Skeletal muscle satellite cell (primary cell): ENCODE measurements at regions not wholly inside any gene's neighbourhood (a gene's known extent, or its start where the extent isn't known, plus 50 kb on each side); places are given as distances from the start of the nearest gene placed in this dataset.
"Not testable (repeated sequence)": the region's sequence is repeated elsewhere in the genome, so short reads cannot be mapped to it uniquely, and the experiment has no call there.

Source experiments
- H3K27me3 ChIP-seq: 2 replicates; pipeline ENCODE4 v1.7.0; 2013; ENCODE audit warnings: low read length; ENCODE audit not compliant: control insufficient read depth, insufficient read depth
- H3K36me3 ChIP-seq: 2 replicates; pipeline ENCODE4 v1.7.0; 2013; ENCODE audit warnings: mild to moderate bottlenecking, control low read depth, low read length; ENCODE audit not compliant: insufficient read depth
- H3K4me1 ChIP-seq: 2 replicates; pipeline ENCODE4 v1.7.0; 2013; ENCODE audit warnings: low read length; ENCODE audit not compliant: control insufficient read depth, insufficient read depth
- H3K4me2 ChIP-seq: 2 replicates; pipeline ENCODE4 v1.7.0; 2013; ENCODE audit warnings: mild to moderate bottlenecking, low read length
- H3K4me3 ChIP-seq: 2 replicates; pipeline ENCODE4 v1.7.0; 2013; ENCODE audit warnings: low read length
- H3K9ac ChIP-seq: 2 replicates; pipeline ENCODE4 v1.7.0; 2013; ENCODE audit warnings: mild to moderate bottlenecking, low read depth, low read length, moderate library complexity
- H3K9me3 ChIP-seq: replicated peaks from 2 replicates; pipeline ENCODE4 v1.7.0; 2013; ENCODE audit warnings: mild to moderate bottlenecking, control low read depth, low read length

- H3K36me3 ChIP-seq, H3K9ac ChIP-seq, H3K4me1 ChIP-seq, H3K4me3 ChIP-seq, H3K9me3 ChIP-seq, H3K4me2 ChIP-seq, H3K27me3 ChIP-seq: not testable (repeated sequence)
Observed at GRCh38 chr6:144923491-144923787, 638.3 kb downstream of the UTRN start.

DNA sequence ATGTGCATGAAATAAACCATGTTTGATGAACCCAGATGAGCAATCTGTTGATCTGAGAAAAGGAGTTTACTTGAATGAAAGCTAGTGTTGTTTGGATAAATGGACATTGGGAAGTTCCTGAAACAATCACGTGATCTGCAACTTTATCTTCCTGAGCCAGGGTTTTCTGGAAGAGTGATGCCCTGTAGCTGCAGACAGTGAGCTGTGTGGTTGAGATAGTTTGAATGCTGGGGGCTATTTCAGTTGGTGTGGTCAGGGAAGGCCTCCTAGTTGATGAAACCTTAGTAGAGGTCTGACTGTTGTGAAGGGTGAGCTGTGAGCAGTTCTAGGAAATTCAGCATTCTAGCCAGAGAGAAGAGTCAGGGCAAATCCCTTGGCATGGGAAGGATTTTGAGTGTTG lies 643.7 kb downstream of the UTRN start:
- Histone ChIP-seq H3K27me3 (no peaks in the 10 kb centered on the region), H3K4me2 (no peak overlapping the region), H3K9me3 (no peaks in the 10 kb centered on the region), H3K4me1 (no peaks in the 10 kb centered on the region), H3K9ac (no peak overlapping the region), H3K4me3 (no peak overlapping the region), H3K36me3 (no peaks in the 10 kb centered on the region)

DNA sequence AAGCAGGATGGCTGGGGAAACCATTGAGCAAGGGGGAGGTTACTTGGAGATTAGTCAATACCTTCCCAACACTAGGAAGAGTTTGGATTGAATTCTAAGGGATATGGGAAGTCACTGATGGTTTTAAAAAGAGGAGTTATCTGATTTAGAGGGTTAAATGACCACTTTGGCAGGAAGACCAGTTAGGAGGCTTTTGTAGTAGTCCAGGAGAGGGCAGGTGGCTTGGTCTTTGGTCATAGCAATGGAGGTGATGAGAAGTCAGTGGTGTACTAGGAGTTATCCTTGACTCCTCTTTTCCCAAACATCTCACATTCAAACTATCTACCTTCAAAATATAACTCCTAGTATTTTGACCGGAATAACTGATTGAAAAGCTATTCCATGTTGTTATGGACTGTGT lies 644.1 kb downstream of the UTRN start:
- Histone ChIP-seq H3K4me3 (no peak overlapping the region), H3K4me1 (no peaks in the 10 kb centered on the region), H3K36me3 (no peaks in the 10 kb centered on the region), H3K27me3 (no peaks in the 10 kb centered on the region), H3K9me3 (no peaks in the 10 kb centered on the region), H3K4me2 (no peak overlapping the region), H3K9ac (no peak overlapping the region)

DNA sequence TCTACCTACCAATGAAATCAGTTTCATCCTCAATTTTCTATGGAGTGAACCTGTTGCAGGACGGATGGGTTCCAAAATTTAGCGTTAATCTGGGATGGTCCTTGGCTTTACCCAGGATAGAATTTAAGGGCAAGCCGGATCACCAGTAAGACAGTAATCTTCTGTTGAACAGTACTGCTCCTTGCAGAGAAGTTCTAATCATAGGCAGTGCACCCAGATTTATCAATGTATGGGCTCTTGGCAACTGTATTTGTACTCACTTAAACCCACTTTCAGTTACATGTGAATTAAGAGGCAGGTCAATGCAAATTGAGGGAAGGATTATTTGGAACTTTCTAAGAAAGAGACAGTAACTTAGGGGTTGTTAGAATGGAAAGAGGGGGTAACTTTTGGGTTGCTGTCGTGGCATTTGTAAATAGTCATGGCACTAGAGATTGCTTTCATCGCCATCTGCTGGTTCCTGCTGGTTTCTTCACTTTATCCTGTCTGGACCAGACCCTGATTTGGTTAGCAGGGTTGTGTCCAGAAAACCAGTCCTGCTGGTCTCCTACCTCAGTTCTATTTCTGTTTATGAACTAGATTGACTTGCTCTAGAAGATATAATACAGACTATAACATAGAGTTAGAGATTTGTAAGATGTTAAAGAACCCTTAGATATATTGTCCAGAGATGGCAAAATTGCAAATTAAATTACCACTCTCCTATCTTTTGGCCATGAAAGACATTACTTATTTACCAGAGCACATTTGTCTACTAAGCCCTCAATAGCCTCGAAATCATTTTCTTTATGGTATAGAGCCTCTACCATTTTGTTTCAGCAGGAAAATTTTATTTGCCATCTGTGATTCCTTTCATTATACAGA lies 646.3 kb downstream of the UTRN start:
- H3K9ac ChIP-seq, result no peak overlapping the region
- H3K4me1 ChIP-seq, result peaks cover 1% of the 10 kb centered on the region
- no peaks in the 10 kb centered on the region for H3K9me3 ChIP-seq
- H3K4me2 ChIP-seq, result peak overlapping the region; percentile 3
- H3K36me3 ChIP-seq, result no peaks in the 10 kb centered on the region
- no peak overlapping the region for H3K4me3 ChIP-seq
- no peaks in the 10 kb centered on the region for H3K27me3 ChIP-seq

- Histone ChIP-seq H3K4me1 (peaks cover 9% of the 10 kb centered on the region), H3K4me2 (no peak overlapping the region), H3K9me3 (no peaks in the 10 kb centered on the region), H3K9ac (no peak overlapping the region), H3K4me3 (no peak overlapping the region), H3K27me3 (no peaks in the 10 kb centered on the region), H3K36me3 (no peaks in the 10 kb centered on the region)
Observed at GRCh38 chr6:144932621-144933020, 647.5 kb downstream of the UTRN start.

- Histone ChIP-seq H3K4me1 (peaks cover 14% of the 10 kb centered on the region), H3K9ac (no peak overlapping the region), H3K36me3 (no peaks in the 10 kb centered on the region), H3K4me3 (no peak overlapping the region), H3K27me3 (no peaks in the 10 kb centered on the region), H3K9me3 (no peaks in the 10 kb centered on the region), H3K4me2 (no peak overlapping the region)
Observed at GRCh38 chr6:144935181-144935580, 650.0 kb downstream of the UTRN start.

DNA sequence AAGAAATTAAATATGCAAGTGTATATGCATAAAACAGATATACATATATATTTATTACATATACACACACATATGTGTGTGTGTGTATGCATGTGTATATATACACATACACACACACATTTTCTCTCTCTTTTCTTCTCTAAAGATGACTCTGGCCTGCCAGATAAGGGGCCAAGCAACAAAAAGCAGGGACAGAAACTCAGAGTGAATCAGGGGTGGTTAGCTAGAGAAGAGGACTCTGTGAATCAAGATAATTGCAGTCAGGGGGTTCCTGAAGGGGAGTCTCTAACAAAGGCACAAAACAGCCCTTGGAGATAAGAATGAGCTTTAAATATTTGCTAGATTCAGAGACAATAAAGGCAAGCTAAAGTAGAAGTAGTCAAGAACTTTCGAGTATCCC lies 650.5 kb downstream of the UTRN start:
- no peaks in the 10 kb centered on the region for H3K36me3 ChIP-seq
- H3K9ac ChIP-seq, result no peak overlapping the region

DNA sequence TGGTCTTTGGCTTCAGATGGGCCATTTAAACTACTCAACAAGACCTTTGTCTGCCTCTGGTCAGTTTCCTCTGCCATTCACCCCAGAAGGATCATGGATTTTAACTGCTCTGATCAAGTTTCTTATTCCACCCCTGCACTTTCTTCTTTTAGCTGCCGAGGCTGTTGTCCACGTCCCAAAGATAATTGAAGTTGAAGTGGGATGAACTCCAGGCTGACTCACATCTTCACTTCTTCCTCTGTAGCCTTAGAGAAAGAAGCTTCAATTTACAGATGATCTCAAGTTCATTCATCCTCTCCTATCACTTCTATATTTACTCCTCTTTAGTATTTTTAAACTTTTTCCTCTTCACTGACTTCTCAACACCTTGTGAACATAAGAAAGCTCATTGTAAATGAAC lies 651.6 kb downstream of the UTRN start:
- Histone ChIP-seq H3K27me3 (no peaks in the 10 kb centered on the region), H3K4me3 (no peak overlapping the region), H3K4me1 (peaks cover 15% of the 10 kb centered on the region), H3K4me2 (peak overlapping the region; percentile 32), H3K36me3 (no peaks in the 10 kb centered on the region), H3K9me3 (no peaks in the 10 kb centered on the region), H3K9ac (no peak overlapping the region)

More for the DNA sequence above, 650.5 kb downstream of the UTRN start:
- Histone ChIP-seq H3K4me1 (peaks cover 15% of the 10 kb centered on the region), H3K4me3 (no peak overlapping the region), H3K4me2 (no peak overlapping the region), H3K27me3 (no peaks in the 10 kb centered on the region), H3K9me3 (no peaks in the 10 kb centered on the region)

- Histone ChIP-seq H3K36me3 (no peaks in the 10 kb centered on the region), H3K4me1 (peaks cover 15% of the 10 kb centered on the region), H3K4me2 (no peak overlapping the region), H3K9ac (no peak overlapping the region), H3K4me3 (no peak overlapping the region), H3K9me3 (no peaks in the 10 kb centered on the region), H3K27me3 (no peaks in the 10 kb centered on the region)
Observed at GRCh38 chr6:144939921-144940320, 654.8 kb downstream of the UTRN start.

DNA sequence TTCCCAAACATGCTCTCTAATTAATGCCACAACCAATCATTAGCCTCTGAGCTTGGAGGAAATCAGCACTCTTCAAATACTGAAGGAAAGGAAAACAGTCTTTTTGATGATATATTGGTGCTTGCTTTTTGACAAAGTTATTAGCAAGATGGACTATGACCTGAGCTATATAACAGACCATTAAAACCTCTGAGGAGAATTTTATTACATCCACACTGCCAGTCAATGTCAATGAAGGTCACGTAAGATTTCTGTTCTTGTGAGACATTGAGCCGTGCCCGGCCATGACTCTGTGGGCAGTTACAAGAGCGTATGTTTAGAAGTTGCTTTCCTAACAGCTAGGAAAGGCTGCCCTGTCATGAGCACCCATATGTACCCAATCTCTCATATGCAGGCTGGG lies 659.0 kb downstream of the UTRN start:
- H3K4me3 ChIP-seq, result no peak overlapping the region
- peaks cover 6% of the 10 kb centered on the region for H3K4me1 ChIP-seq
- no peaks in the 10 kb centered on the region for H3K9me3 ChIP-seq
- no peak overlapping the region for H3K9ac ChIP-seq
- H3K27me3 ChIP-seq, result no peaks in the 10 kb centered on the region
- no peak overlapping the region for H3K4me2 ChIP-seq
- no peaks in the 10 kb centered on the region for H3K36me3 ChIP-seq

GRCh38 chr6:144947398-144947976 lies 662.4 kb downstream of the UTRN start:
- no peaks in the 10 kb centered on the region for H3K36me3 ChIP-seq
- no peaks in the 10 kb centered on the region for H3K27me3 ChIP-seq
- no peak overlapping the region for H3K4me2 ChIP-seq
- H3K4me1 ChIP-seq, result no peaks in the 10 kb centered on the region
- H3K9me3 ChIP-seq, result no peaks in the 10 kb centered on the region
- H3K4me3 ChIP-seq, result no peak overlapping the region
- H3K9ac ChIP-seq, result no peak overlapping the region
